Keratinocyte (primary cell): ENCODE measurements at regions not wholly inside any gene's neighbourhood (a gene's known extent, or its start where the extent isn't known, plus 50 kb on each side); places are given as distances from the start of the nearest gene placed in this dataset.

Source experiments
- DNase-seq: peaks from one replicate; pipeline ENCODE4 v3.0.0-alpha.2; 2011; ENCODE audit warnings: low read depth, missing footprints, low spot score
- FAIRE-seq: peaks from 2 replicates; lab custom pipeline; 2011; peaks lifted over from hg19 to GRCh38; lab: Jason Lieb, UNC
- H2AFZ ChIP-seq: 2 replicates; pipeline ENCODE4 v1.6.0; 2012; ENCODE audit warnings: low read length, control low read depth, inconsistent platforms; ENCODE audit not compliant: control insufficient read depth
- H3K27ac ChIP-seq: 2 replicates; pipeline ENCODE4 v1.5.1; 2011; ENCODE audit warnings: low read length; ENCODE audit not compliant: control insufficient read depth, insufficient read depth
- H3K27me3 ChIP-seq: 3 replicates; pipeline ENCODE4 v1.6.0; 2011; ENCODE audit warnings: low read length; ENCODE audit not compliant: control insufficient read depth, insufficient read depth; ENCODE audit errors: extremely low read depth
- H3K36me3 ChIP-seq, 2 experiments: 2 replicates in 1 of 2; 3 replicates in 1 of 2; pipeline ENCODE4 v1.5.1; 2011; ENCODE audit warnings: low read length in 2 of 2, mild to moderate bottlenecking in 1 of 2; ENCODE audit not compliant: control insufficient read depth in 2 of 2, insufficient read depth in 2 of 2; ENCODE audit errors: extremely low read depth in 1 of 2
- H3K4me1 ChIP-seq: 3 replicates; pipeline ENCODE4 v1.5.1; 2011; ENCODE audit warnings: low read length; ENCODE audit not compliant: control insufficient read depth, insufficient read depth; ENCODE audit errors: extremely low read depth
- H3K4me2 ChIP-seq: 3 replicates; pipeline ENCODE4 v1.6.0; 2011; ENCODE audit warnings: low read depth, low read length; ENCODE audit not compliant: control insufficient read depth, insufficient read depth; ENCODE audit errors: extremely low read depth
- H3K4me3 ChIP-seq, 3 experiments: fragments of 200-600 bp in 1 of 3; sonication (generic) in 1 of 3; 2 replicates in 2 of 3; 3 replicates in 1 of 3; pipeline ENCODE4 v1.5.1; 2011 to 2016; ENCODE audit warnings: low read length in 3 of 3, mild to moderate bottlenecking in 3 of 3, control low read depth in 2 of 3, inconsistent platforms in 1 of 3, low read depth in 1 of 3, mixed read lengths in 1 of 3, mixed run types in 1 of 3, moderate library complexity in 1 of 3; ENCODE audit not compliant: control insufficient read depth in 2 of 3, insufficient read depth in 2 of 3; ENCODE audit errors: extremely low read depth in 1 of 3
- H3K79me2 ChIP-seq: 2 replicates; pipeline ENCODE4 v1.6.0; 2012; ENCODE audit warnings: low read length; ENCODE audit not compliant: control insufficient read depth, insufficient read depth
- H3K9ac ChIP-seq: 3 replicates; pipeline ENCODE4 v1.6.0; 2011; ENCODE audit warnings: low read length; ENCODE audit not compliant: control insufficient read depth, insufficient read depth; ENCODE audit errors: extremely low read depth
- H3K9me1 ChIP-seq: 3 replicates; pipeline ENCODE4 v1.6.0; 2011; ENCODE audit warnings: low read length; ENCODE audit not compliant: control insufficient read depth, insufficient read depth; ENCODE audit errors: extremely low read depth
- H3K9me3 ChIP-seq: 2 replicates; pipeline ENCODE4 v1.5.1; 2012; ENCODE audit warnings: low read depth, low read length; ENCODE audit not compliant: control insufficient read depth
- H4K20me1 ChIP-seq: 3 replicates; pipeline ENCODE4 v1.6.0; 2011; ENCODE audit warnings: low read length; ENCODE audit not compliant: control insufficient read depth, insufficient read depth; ENCODE audit errors: extremely low read depth
- CTCF ChIP-seq, 3 experiments: IDR thresholded peaks in 1 of 3; conservative IDR thresholded peaks in 1 of 3; optimal IDR thresholded peaks in 1 of 3; 2 replicates in 2 of 3; 3 replicates in 1 of 3; pipeline versions ENCODE3 to v1.5.1; 2011; ENCODE audit warnings: low read length in 3 of 3, mild to moderate bottlenecking in 3 of 3, moderate library complexity in 2 of 3, control low read depth in 1 of 3, inconsistent platforms in 1 of 3; ENCODE audit not compliant: insufficient read depth in 2 of 3; ENCODE audit errors: extremely low read depth in 1 of 3
- EZH2 ChIP-seq: IDR thresholded peaks from one replicate; pipeline ENCODE4 v1.6.1; 2012; ENCODE audit warnings: inconsistent platforms, mild to moderate bottlenecking, low read length, moderate library complexity
- dilution Hi-C: fragments of 300-500 bp; cut with MboI; formaldehyde crosslinking; loops from one replicate; pipeline ENCODE4 v1.7.0; 2020; ENCODE audit warnings: low sequenced_read_pairs; ENCODE audit not compliant: extremely low pct_ligation_motif_present

- H3K27me3 ChIP-seq = no peaks in the 10 kb centered on the region
- no peak overlapping the region for H3K4me3 ChIP-seq
- H3K9me3 ChIP-seq = no peaks in the 10 kb centered on the region
- no peaks in the 10 kb centered on the region for H3K79me2 ChIP-seq
- dilution Hi-C loops = no loop called here
- no peak for TF ChIP-seq EZH2
- TF ChIP-seq CTCF (optimal IDR thresholded peaks at IDR 0.05 in 1 of 3, IDR thresholded peaks at IDR 0.05 in 1 of 3, conservative IDR thresholded peaks at IDR 0.05 in 1 of 3; ENCODE audit: extremely low read depth in 1 of 3, insufficient read depth in 2 of 3, low read length in 3 of 3) = no peak
- no peak overlapping the region for H3K27ac ChIP-seq
- DNase-seq = no peak
- H3K9me1 ChIP-seq = no peaks in the 10 kb centered on the region
- H3K9ac ChIP-seq = no peak overlapping the region
- no peak overlapping the region for H3K4me2 ChIP-seq
- no peaks in the 10 kb centered on the region for H3K36me3 ChIP-seq
- no peak overlapping the region for H2AFZ ChIP-seq
- FAIRE-seq = no peak
- no peaks in the 10 kb centered on the region for H4K20me1 ChIP-seq
- no peaks in the 10 kb centered on the region for H3K4me1 ChIP-seq
Measured at GRCh38 chr3:90010341-90010740, 902.9 kb downstream of the EPHA3 start.

- no peak for TF ChIP-seq CTCF (optimal IDR thresholded peaks at IDR 0.05 in 1 of 3, IDR thresholded peaks at IDR 0.05 in 1 of 3, conservative IDR thresholded peaks at IDR 0.05 in 1 of 3; ENCODE audit: extremely low read depth in 1 of 3, insufficient read depth in 2 of 3, low read length in 3 of 3)
- TF ChIP-seq EZH2 = no peak
- H3K4me1 ChIP-seq = no peaks in the 10 kb centered on the region
- H4K20me1 ChIP-seq = no peaks in the 10 kb centered on the region
- H3K9me1 ChIP-seq = no peaks in the 10 kb centered on the region
- DNase-seq (no peak), FAIRE-seq (no peak)
- dilution Hi-C loops = no loop called here
- no peaks in the 10 kb centered on the region for H3K36me3 ChIP-seq
- H3K27me3 ChIP-seq = no peaks in the 10 kb centered on the region
- no peak overlapping the region for H2AFZ ChIP-seq
- no peak overlapping the region for H3K4me2 ChIP-seq
- no peak overlapping the region for H3K27ac ChIP-seq
- H3K79me2 ChIP-seq = no peaks in the 10 kb centered on the region
- no peak overlapping the region for H3K4me3 ChIP-seq
- no peak overlapping the region for H3K9ac ChIP-seq
- no peaks in the 10 kb centered on the region for H3K9me3 ChIP-seq
Measured at GRCh38 chr3:90011131-90011530, 903.7 kb downstream of the EPHA3 start.
